HG02642 (cell line): ENCODE measurements at regions not wholly inside any gene's neighbourhood (a gene's known extent, or its start where the extent isn't known, plus 50 kb on each side); places are given as distances from the start of the nearest gene placed in this dataset.

Experiments used
- ATAC-seq: cut with Tn5 transposase; IDR thresholded peaks from one replicate; pipeline ENCODE4 v1.9.1; 2021; ENCODE audit warnings: mild to moderate bottlenecking; ENCODE audit not compliant: unreplicated experiment, poor library complexity

DNA sequence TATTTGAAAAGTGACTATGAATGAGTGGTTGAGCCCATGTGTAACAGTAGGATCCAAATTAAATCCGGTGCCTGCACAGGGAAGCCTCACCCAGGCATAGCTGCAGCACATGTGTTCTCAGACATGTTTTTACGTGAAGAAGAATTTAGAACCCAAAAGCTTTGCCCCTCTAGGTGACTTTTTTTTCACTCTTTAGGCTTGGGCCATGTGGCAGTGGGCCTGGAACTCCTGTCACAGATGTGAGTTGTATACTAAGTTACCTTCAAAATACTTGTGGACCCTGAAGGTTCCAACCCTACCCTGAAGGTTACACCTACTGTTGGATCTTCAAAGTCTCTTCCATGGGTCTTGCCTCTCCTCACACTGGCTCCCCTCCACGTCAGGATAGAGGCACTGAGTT is 146.6 kb downstream of the GAS1 start:
- no peak for ATAC-seq

DNA sequence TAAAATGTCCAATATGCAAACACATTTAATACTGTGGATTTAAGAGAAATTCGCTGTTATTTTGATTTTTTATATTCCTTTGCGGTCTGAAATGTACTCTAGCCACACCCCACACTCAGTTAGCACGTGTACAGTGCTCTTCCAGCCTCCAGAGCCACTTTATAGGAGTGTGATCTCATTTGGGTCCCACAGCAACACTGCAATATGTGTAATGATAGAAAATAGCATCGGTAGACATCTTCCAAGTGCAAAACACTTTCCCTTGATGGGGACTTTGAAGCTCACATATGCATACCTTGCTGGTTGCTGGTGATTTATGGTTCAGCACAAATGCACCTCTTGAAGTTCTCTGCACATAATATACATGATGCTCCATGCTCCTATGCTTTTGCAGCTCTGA is 148.3 kb downstream of the GAS1 start:
- no peak for ATAC-seq

DNA sequence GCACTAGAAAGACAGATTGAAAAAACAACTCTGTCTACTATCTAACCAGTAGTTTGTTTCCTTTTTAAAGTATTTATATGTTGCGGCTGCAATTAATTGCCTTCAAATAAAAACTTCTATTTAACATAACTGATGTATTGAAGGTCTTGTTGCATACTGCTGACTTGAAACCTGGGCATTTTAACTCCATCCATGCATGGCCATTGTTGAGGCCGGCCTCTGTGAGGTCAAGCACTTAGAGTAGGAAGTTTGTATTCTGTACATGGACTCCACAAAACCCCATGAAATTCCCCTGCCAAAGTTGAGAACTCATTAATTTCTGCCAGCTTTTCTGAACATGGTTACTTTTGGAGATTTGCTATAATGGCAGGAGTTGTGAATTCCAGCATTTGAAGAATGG is 150.6 kb downstream of the GAS1 start:
- ATAC-seq = no peak

DNA sequence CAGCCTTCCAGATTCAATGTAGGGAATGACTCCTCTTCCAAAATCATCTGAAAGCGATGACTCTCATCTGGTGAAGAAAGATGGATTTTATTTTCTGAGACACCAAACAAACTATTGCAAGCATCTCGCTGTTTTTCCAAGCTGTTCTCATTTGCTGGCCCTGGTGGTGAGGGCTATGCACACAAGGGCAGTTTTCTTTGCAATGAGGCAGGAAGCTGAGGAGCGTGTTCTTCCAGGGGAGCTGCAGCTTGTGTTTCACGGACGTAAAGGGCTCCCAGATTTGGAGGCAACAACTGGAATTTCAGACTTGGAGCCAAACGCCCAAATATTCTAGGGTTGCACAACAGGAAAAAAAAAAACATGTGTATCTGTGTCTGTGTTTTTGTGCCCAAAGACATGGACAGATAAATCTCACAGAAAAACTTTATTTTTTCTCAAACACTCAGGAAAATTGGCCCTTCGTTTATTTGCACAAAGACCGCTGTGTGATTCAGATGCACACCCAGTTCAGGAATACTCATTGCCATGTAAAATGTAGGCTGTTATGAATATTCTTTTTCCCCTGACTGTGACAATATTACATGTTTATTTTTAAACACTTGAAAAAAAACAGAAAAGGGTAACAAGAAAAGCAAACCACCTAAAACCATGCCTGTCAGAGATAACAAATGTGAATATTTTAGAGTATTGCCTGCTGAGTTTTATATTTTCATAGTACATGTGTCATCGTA is 151.3 kb downstream of the GAS1 start:
- ATAC-seq = no peak

DNA sequence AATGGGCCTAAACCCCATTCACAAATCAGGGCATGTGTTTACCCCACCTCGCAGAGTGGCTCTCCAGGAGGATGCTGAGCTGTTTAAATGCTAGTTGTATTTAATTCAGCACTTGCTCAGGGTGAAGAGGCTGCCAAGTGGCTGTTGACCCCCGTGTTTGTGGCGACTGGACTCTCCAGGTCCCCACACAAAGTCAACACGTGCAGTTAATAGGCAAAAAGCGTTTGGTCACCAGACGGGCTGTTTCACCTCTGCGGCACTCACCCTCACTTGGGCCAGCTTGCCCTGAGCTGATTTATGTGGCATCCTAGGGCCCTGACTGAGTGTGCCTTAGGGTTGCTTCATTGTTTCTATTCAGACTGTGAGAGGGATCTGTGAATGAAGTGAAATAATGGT is 152.3 kb downstream of the GAS1 start:
- no peak for ATAC-seq

DNA sequence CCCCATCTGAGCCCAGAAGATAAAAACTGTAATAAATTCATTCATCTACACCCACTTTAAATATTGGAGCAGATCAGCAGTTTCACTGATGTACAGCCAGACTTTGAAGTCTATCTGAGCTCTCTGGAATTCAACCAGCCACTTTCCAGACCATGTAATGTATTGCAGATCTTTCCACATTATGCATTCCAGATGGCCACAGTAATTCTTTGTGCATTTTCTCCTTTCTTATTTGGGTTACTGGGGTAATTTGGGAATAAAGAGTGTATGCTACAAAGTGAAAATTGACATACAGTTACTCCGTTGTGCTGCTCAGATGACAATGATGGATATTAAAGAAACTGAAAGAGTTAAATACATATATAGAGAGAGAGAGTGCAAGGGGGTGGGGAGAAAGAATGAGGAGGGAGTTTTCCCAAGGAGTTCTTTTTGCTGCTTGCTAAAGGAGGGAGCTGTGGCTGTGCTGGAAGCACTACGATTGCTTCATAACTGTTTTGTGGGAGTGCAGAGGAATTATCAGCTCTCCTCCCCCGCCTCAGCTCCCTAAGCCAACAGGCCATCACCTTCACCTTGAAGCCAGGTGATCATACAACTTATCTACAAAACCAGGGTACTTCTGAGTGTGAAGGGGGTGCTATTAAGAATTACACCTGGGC is 152.8 kb downstream of the GAS1 start:
- no peak for ATAC-seq

DNA sequence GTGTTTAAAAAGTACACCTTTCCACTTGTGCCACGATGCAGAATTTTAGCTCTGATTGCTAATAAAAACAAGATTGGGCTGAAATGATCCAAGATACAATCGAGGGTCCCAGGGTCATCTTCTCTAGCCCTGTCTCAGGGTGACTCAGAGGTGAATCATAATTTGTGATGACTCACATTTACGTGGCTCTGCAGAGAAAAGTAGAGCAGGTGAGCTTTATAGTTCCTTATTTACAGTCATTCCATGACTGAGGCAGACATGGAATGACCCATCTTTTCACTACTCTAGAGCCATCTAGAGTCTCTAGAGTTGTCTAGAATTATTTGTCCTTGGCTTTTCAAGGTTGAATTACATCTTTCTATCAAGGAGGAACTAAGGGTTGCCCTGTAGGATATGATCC is 155.2 kb downstream of the GAS1 start:
- ATAC-seq = no peak

DNA sequence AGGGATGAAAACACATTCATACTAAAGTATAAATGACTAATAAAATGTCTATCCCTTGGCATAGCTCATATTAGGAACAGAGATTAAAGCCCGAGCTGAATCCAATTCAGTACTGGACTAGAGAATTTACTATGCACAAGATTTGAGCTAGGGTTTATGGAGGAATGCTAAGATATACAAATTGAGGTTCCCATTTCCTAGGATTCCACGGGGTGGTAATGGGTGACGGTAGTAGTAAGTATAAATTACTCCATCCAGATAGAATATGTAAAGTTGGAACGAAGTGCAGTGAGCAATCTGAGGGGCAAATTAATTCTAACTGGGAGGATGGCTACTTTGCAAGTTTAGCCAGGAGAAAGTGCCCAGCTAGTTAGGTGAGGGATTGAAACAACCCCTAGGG is 156.5 kb downstream of the GAS1 start:
- no peak for ATAC-seq

DNA sequence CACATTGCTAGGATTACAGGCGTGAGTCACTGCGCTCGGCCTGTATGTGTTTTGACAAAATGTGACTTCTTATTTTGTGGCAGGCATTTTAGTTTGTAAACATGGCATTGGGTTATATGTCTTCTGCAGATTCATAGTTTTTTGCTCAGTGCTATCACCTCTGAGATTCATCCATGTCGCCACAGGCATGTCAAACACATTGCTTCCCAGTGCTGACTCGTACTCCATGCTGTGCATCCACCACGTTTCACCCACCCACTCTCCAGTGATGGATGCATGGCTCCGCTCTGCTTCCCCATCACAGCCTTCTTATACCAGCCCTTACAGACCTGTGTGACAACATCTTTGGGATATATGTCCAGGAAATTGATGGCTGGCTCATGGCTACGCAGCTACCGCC is 158.8 kb downstream of the GAS1 start:
- no peak for ATAC-seq

DNA sequence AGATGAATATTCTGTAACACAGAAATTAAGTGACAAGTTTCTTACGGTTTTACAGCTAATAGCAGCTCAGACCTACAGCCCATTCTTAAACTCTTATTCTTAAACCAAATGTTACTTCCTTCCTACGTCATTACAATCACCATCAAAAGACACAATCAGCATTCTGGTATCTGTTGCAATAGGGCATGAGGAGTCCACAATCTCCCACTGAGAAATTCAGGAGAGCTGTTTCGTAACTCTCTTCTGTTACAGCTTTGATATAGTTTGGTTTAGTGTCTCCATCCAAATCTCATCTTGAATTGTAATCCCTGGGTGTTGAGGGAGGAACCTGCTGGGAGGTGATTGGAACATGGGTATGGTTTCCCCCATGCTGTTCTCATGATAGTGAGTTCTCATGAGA is 163.4 kb downstream of the GAS1 start:
- ATAC-seq = no peak

DNA sequence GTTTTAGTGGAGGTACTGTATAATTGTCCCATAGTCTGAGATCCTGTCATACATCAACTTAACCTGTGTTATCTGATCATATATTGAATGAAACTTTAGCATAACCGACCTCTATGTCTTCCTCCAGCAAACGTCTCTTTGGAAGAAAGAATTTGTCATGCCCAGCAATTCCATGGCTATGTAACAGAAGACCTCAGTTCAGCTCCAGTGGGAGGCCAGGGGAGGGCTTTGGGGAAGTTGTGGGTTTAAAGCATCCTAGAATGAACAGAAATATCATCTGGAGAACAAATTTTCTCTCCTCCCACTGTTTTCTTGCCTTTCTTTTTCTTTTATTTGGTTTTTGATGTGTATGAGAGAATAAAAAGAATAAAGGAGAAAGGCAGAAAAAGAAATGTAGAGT is 164.5 kb downstream of the GAS1 start:
- ATAC-seq = no peak

DNA sequence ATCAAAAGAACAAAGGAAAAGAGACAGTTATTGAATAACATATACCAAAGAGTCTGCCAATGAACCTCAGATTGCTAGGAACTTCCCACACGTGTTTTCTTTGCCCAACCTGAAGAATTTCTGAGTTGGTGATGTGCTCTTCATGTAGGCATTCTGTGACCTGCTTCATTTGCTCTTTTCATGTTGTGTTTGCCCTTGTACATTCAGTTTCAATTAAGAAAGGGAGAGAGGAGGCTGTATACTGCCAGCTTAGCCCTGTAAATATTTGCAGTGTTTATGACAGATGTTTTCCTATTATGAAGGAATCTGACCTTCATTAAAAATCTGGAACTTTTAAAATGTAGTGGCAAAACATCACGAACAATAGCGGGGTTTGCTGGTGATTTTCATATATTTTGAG is 168.5 kb downstream of the GAS1 start:
- ATAC-seq = no peak

DNA sequence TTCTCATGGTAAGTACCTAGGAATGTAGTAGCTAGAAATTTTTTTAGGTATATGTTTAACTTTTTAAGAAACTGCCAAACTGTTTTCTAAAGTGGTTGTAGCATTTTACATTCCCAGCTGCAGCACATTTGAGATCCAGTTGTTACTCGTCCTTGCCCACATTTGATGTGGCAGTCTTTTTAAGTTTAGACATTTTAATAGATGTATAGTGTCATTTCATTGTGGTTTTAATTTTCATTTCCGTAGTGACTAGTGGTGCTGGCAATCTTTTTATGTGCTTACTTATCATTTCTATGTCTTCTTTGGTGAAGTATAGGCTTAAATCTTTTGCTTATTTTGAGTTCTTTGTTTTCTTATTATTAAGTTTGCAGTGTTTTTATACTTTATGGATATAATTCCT is 171.6 kb downstream of the GAS1 start:
- ATAC-seq = no peak

DNA sequence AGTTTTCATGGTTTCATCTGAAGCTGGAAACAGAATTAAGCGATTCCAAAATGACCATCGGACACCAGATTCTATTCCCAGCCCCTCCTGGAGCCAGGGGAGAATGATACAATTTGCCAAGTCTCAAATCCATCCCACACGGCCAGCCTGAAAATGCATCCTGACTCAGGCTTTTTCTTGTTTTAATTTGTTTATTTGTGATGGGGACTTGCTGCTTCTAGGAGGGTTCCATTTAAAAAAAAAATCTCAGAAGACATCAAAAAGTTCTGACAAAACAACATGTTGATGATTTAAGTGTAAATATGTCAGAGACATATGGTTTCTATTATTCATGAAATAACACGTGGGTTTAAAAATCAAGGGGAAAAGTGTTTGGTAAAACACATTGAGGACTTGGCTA is 173.2 kb downstream of the GAS1 start:
- ATAC-seq = no peak

DNA sequence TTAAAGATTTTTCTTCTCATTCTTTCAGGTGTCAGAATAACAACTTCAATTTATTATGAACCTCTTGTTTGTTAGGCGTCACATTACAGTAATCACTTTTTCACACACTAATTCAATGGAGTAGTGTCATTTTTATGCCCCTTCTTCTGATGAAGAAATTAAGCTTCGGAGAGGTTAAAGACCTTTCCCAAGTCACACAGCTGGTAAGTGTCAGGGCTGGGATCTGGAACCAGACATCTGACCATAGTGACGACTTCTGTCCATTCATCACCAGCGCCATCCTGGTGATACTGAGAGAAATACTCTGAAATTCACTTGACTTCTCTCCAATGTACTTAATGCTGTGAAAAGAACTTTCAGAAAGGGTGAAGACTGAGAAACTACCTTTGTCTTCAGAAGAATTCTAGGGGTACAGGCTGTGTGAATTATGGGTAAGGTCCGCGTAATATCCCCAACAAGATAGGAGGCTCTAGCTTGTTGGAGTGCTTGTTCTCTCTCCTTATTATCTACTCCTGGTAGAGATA is 173.8 kb downstream of the GAS1 start:
- no peak for ATAC-seq

DNA sequence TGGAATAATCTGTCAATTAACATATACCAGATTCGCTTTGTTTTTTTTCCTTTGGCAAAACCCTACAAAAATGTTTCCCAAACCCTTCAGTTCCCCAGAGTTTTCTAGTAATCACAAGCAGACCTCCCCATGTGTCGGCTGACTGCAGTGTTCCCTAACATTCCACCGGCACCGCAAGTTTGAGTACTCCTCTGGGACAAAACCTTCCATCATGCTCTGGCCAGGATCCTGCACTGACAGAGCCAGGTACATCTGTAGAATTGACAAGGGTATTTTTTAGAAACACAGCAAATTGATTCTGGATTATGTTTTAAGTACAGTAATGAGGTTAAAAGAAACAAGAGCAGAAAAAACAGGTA is 174.7 kb downstream of the GAS1 start:
- no peak for ATAC-seq

DNA sequence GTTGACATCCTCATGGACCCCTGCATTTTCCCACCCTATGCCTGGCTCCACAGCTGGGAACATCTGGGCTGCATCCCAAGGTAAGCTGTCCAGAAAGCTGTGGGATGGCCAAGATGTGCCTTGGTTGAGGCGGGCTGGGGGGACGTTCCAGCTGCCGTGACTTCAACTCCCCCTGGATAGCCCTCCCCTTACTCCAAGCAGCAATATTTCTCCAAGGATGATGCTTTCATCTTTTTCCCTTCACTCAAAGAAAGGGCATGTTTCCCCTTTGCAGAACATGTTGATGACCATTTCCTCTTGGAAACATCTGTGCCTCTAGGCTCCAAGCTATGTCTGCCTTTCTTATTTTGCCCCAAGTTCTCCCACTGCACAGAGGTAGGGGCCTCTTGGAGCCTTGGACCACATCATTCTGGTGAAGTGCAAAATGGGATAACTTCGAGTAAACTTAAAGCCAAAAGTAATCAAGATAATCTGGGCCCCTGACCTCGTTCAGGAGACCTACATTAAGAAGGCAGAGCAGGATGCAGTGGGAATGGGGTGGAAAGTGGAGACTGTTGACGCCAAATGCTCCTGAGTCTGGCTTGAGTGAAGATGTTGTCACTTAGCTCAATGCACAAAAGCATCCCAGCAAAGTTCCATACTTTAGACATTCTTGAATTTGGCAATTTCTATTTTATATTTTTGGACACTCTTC is 175.2 kb downstream of the GAS1 start:
- no peak for ATAC-seq

DNA sequence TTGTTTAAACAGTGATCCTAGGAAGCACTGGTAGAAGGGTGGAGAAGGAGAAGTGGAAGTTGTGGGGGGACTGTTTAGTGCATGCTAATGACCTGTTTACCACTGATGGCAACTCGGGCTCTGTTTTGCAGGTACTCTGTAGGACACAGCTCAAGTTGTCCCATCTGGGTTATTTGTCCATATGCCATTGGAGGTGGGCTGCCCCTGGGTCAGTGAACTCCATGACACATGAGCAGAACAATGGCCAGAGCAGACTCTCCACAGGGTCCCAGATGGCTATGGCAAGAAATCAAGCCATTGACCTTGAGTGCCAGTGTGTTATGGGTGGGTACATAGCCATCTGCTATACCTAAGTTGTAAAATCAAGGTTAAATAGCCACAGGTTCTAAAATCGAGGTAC is 175.9 kb downstream of the GAS1 start:
- ATAC-seq = no peak

DNA sequence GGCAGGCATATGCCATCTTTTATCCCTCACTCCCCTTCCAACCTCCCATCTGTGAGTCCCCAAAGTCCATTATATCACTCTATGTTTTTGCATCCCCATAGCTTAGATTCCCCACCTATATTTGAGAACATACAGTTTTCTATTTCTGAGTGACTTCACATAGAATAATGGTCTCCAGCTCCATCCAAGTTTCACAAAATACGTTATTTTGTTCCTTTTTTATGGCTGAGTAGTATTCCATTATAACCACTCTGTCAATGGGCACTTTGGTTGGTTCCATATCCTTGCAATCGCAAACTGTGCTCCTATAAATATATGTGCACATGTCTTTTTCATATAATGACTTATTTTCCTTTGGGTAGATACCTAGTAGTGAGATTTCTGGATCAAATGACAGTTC is 178.6 kb downstream of the GAS1 start:
- no peak for ATAC-seq

DNA sequence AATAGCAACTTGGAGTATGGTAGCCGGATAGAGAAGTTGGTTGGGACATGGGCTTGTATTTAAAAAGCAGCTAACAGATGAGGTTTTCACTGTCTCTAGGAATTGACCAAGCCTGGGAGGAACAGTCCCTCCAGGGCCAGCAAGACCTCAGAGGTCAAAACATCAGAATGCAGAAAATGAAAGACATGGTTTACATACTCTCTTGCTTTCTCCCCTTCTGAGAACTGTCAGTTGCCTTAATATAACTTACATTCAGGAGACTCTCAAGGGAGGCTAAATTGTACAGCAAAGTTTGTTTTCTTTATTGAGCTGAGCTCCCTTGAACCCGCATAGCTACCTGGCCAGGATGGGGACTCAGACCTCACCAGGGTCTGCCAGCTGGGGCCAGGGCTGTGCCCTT is 179.3 kb downstream of the GAS1 start:
- no peak for ATAC-seq

DNA sequence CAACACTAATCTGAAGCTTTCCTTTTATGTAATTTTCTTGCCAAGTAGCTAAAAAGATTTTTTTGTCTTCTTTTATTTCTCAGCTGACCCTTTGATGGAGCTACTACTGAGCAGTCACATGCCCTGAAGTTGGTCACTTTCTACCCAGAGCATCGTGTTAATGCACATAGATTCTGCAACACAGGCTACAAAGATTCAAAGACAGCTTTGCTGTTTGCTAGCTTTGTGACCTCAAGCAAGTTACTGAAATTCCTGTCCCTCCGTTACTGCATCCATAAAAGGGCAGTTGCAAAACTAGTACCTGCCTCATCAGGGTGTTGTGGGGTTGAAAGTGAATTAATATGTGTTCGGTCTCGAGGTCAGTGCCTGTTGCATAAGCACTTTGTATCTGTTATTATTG is 179.9 kb downstream of the GAS1 start:
- ATAC-seq = no peak

DNA sequence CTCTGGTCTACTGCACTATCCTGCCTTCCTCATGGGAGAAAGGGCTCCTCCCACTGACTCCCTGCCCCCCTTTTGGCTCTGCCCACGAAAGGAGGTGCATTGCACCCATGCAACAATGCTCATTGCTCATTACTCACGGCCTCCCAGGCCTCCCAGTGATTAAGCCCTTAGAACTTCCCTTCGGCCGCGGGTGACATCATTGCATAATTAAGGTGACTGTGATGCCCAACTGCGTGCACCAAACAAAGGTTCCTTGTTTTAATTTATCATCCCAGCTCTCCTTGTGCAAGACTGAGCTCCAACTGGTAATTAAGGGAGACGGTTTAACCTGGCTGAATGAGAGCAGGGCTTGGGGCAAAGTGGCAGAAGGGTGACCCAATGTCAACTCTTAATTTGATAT is 180.4 kb downstream of the GAS1 start:
- no peak for ATAC-seq
